ENCODE measurements at regions not wholly inside any gene's neighbourhood (a gene's known extent, or its start where the extent isn't known, plus 50 kb on each side); places are given as distances from the start of the nearest gene placed in this dataset.
"Not testable (repeated sequence)": the region's sequence is repeated elsewhere in the genome, so short reads cannot be mapped to it uniquely, and the experiment has no call there.

DNA sequence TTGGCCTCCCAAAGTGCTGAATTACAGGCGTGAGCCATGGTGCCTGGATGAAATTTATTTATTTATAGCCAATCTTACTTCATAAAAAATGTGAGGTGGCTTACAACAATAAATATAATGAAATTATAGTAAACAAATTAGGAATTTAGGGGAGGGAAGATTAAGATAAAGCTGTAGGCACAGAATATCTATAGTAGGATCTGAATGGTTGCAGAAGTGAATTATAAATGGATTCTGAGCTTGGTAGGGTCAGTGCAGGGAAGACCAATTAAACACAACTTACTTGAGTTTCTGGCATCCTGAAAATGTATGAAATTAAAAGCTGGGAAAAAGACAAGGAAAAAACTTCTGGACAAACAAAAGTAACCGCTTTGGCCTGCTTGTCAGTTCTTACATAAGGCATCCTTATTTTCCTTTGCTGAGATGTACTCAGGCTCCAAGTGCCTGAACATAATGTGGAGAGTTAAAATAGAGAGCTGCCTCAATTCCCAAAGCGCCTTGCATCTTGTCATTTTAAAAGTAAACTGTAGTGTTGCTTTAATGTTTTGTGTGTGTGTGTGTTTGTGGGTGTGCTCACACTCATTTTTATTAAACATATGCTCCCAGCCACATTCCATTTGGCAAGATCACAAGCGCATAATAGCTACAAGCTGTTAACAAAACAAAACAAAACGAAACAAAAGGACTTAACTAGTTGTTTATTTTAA, 247.3 kb downstream of the S1PR1 start:
- TF ChIP-seq EZH2phosphoT487 (IDR thresholded peaks at IDR 0.05), result no peak
- TF ChIP-seq, protein P1, sequence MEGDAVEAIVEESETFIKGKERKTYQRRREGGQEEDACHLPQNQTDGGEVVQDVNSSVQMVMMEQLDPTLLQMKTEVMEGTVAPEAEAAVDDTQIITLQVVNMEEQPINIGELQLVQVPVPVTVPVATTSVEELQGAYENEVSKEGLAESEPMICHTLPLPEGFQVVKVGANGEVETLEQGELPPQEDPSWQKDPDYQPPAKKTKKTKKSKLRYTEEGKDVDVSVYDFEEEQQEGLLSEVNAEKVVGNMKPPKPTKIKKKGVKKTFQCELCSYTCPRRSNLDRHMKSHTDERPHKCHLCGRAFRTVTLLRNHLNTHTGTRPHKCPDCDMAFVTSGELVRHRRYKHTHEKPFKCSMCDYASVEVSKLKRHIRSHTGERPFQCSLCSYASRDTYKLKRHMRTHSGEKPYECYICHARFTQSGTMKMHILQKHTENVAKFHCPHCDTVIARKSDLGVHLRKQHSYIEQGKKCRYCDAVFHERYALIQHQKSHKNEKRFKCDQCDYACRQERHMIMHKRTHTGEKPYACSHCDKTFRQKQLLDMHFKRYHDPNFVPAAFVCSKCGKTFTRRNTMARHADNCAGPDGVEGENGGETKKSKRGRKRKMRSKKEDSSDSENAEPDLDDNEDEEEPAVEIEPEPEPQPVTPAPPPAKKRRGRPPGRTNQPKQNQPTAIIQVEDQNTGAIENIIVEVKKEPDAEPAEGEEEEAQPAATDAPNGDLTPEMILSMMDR (IDR thresholded peaks at IDR 0.05), result no peak
- no peak for TF ChIP-seq EZH2 (IDR thresholded peaks at IDR 0.05)
- peaks cover 2% of the 10 kb centered on the region for H3K27me3 Mint-ChIP-seq (ENCODE audit: insufficient read depth, low read depth)
- H4K20me1 ChIP-seq (ENCODE audit: low read depth), result no peaks in the 10 kb centered on the region
- no peak overlapping the region for H2AFZ ChIP-seq (replicated peaks)
- H3K27ac Mint-ChIP-seq, result no peak overlapping the region
- no peak overlapping the region for H3K4me2 ChIP-seq
- no peak overlapping the region for H3K9ac ChIP-seq
- no peaks in the 10 kb centered on the region for H3K9me3 Mint-ChIP-seq
- H3K9me3 ChIP-seq (ENCODE audit: low read depth), result no peaks in the 10 kb centered on the region
- H3K4me1 Mint-ChIP-seq, result no peaks in the 10 kb centered on the region
- no peak for DNase-seq (ENCODE audit: low spot score)
- H3K27ac ChIP-seq, result no peak overlapping the region
- no peaks in the 10 kb centered on the region for H3K27me3 ChIP-seq
- peaks cover 4% of the 10 kb centered on the region for H3K4me1 ChIP-seq
- H3K36me3 ChIP-seq, result no peaks in the 10 kb centered on the region
- no peak overlapping the region for H3K4me3 Mint-ChIP-seq
- H3K4me3 ChIP-seq, result no peak overlapping the region
- no peaks in the 10 kb centered on the region for H3F3A ChIP-seq (ENCODE audit: low read depth)
- no peaks in the 10 kb centered on the region for H3K36me3 Mint-ChIP-seq
- H3K79me2 ChIP-seq (ENCODE audit: low read depth), result no peaks in the 10 kb centered on the region

- Histone ChIP-seq H3K9ac (no peak overlapping the region), H3K27me3 (no peaks in the 10 kb centered on the region), H3K79me2 (ENCODE audit: low read depth) (no peaks in the 10 kb centered on the region), H3K4me1 (peaks cover 4% of the 10 kb centered on the region), H3K4me2 (no peak overlapping the region), H3K36me3 (no peaks in the 10 kb centered on the region), H4K20me1 (ENCODE audit: low read depth) (no peaks in the 10 kb centered on the region), H2AFZ (replicated peaks) (no peak overlapping the region), H3F3A (ENCODE audit: low read depth) (no peaks in the 10 kb centered on the region), H3K9me3 (ENCODE audit: low read depth) (no peaks in the 10 kb centered on the region), H3K27ac (no peak overlapping the region), H3K4me3 (no peak overlapping the region)
- DNase-seq (ENCODE audit: low spot score), result no peak
- H3K4me3 Mint-ChIP-seq, result no peak overlapping the region
- no peaks in the 10 kb centered on the region for H3K4me1 Mint-ChIP-seq
- H3K36me3 Mint-ChIP-seq, result no peaks in the 10 kb centered on the region
- H3K9me3 Mint-ChIP-seq, result peaks cover 4% of the 10 kb centered on the region
- H3K27ac Mint-ChIP-seq, result no peak overlapping the region
- peaks cover 2% of the 10 kb centered on the region for H3K27me3 Mint-ChIP-seq (ENCODE audit: insufficient read depth, low read depth)
- TF ChIP-seq, protein P1 (IDR thresholded peaks at IDR 0.05), result no peak
- no peak for TF ChIP-seq EZH2phosphoT487 (IDR thresholded peaks at IDR 0.05)
- no peak for TF ChIP-seq EZH2 (IDR thresholded peaks at IDR 0.05)
These were observed 248.0 kb downstream of the S1PR1 start for GRCh38 chr1:101484689-101485338.

GRCh38 chr1:101485712-101486111, 248.9 kb downstream of the S1PR1 start:
- Mint-ChIP-seq H3K27ac (no peak overlapping the region), H3K4me1 (no peaks in the 10 kb centered on the region), H3K4me3 (no peak overlapping the region), H3K27me3 (ENCODE audit: insufficient read depth, low read depth) (no peaks in the 10 kb centered on the region), H3K36me3 (peaks cover 2% of the 10 kb centered on the region), H3K9me3 (peaks cover 10% of the 10 kb centered on the region)
- DNase-seq (ENCODE audit: low spot score), result no peak
- H3K4me3 ChIP-seq, result no peak overlapping the region
- H3K9me3 ChIP-seq (ENCODE audit: low read depth), result no peaks in the 10 kb centered on the region
- H3K79me2 ChIP-seq (ENCODE audit: low read depth), result no peaks in the 10 kb centered on the region
- H4K20me1 ChIP-seq (ENCODE audit: low read depth), result no peaks in the 10 kb centered on the region
- H2AFZ ChIP-seq (replicated peaks), result peak overlapping the region; percentile 0
- TF ChIP-seq, protein P1 (IDR thresholded peaks at IDR 0.05), result no peak
- no peak for TF ChIP-seq EZH2 (IDR thresholded peaks at IDR 0.05)
- no peak for TF ChIP-seq EZH2phosphoT487 (IDR thresholded peaks at IDR 0.05)
- H3K36me3 ChIP-seq, result no peaks in the 10 kb centered on the region
- no peak overlapping the region for H3K4me2 ChIP-seq
- H3K27me3 ChIP-seq, result no peaks in the 10 kb centered on the region
- no peak overlapping the region for H3K9ac ChIP-seq
- H3K27ac ChIP-seq, result no peak overlapping the region
- no peaks in the 10 kb centered on the region for H3F3A ChIP-seq (ENCODE audit: low read depth)
- H3K4me1 ChIP-seq, result peaks cover 4% of the 10 kb centered on the region

DNA sequence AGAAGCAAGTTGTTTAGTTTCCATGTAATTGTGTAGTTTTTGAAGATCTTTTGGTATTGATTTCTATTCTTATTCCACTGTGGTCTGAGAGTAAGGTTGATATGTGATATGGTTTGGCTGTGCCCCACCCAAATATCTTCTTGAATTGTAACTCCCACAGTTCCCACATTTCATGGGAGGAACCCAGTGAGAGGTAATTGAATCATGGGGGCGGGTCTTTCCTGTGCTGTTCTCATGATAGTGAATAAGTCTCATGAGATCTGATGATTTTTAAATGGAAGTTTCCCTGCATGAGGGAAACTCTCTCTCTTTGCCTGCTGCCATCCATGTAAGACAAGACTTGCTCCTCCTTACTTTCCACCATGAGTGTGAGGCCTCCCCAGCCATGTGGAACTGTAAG, 255.3 kb downstream of the S1PR1 start:
- H3K9ac ChIP-seq; H3K36me3 Mint-ChIP-seq; H3K4me3 ChIP-seq; H3K4me3 Mint-ChIP-seq; H3K4me2 ChIP-seq; H3K79me2 ChIP-seq (ENCODE audit: low read depth); H3K27me3 Mint-ChIP-seq (ENCODE audit: insufficient read depth, low read depth); H3K36me3 ChIP-seq; H3K27me3 ChIP-seq; H3F3A ChIP-seq (ENCODE audit: low read depth); H3K4me1 Mint-ChIP-seq; H3K27ac Mint-ChIP-seq; H2AFZ ChIP-seq (replicated peaks); H3K27ac ChIP-seq; DNase-seq (ENCODE audit: low spot score); H3K9me3 ChIP-seq (ENCODE audit: low read depth); H4K20me1 ChIP-seq (ENCODE audit: low read depth); H3K4me1 ChIP-seq: not testable (repeated sequence)
- H3K9me3 Mint-ChIP-seq, result peaks cover 16% of the 10 kb centered on the region

DNA sequence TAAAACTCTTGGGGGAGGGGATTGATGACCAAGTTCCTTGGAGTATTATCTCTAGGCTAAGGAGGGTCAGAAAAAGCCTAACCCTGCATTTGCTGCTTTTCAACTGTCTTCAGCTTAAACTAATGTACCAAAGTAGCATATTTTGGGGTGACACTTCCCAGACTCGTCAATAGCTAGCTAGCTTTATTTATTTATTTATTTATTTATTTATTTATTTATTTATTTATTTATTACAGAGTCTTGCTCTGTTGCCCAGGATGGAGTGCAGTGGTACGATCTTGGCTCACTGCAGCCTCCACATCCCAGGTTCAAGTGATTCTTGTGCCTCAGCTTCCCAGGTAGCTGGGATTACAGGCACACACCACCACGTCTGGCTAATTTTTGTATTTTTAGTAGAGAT, 257.1 kb downstream of the S1PR1 start:
- H3K4me2 ChIP-seq; H4K20me1 ChIP-seq (ENCODE audit: low read depth); H3K36me3 Mint-ChIP-seq; H3K4me1 Mint-ChIP-seq; H3K9me3 ChIP-seq (ENCODE audit: low read depth); H3K36me3 ChIP-seq; H3K9ac ChIP-seq; H3K27me3 ChIP-seq; H3K79me2 ChIP-seq (ENCODE audit: low read depth); H3K27ac Mint-ChIP-seq; H3K27me3 Mint-ChIP-seq (ENCODE audit: insufficient read depth, low read depth); H3K4me3 ChIP-seq; H3K4me1 ChIP-seq; H3K4me3 Mint-ChIP-seq; DNase-seq (ENCODE audit: low spot score); H3F3A ChIP-seq (ENCODE audit: low read depth); H3K27ac ChIP-seq; H2AFZ ChIP-seq (replicated peaks): not testable (repeated sequence)
- peaks cover 16% of the 10 kb centered on the region for H3K9me3 Mint-ChIP-seq

Measured in neural progenitor cell (in vitro differentiated cells).